ENCODE measurements at regions not wholly inside any gene's neighbourhood (a gene's known extent, or its start where the extent isn't known, plus 50 kb on each side); places are given as distances from the start of the nearest gene placed in this dataset.
"Not testable (repeated sequence)": the region's sequence is repeated elsewhere in the genome, so short reads cannot be mapped to it uniquely, and the experiment has no call there.

- Histone ChIP-seq H3K27ac (no peak overlapping the region), H3K9me3 (no peaks in the 10 kb centered on the region), H3K36me3 (ENCODE audit: low read depth, missing control alignments) (no peaks in the 10 kb centered on the region), H3K4me1 (no peaks in the 10 kb centered on the region), H3K4me3 (no peak overlapping the region), H3K27me3 (no peaks in the 10 kb centered on the region)
- TF ChIP-seq POLR2A (IDR thresholded peaks at IDR 0.05) (no peak), CTCF (IDR thresholded peaks at IDR 0.05) (no peak)
- DNase-seq = no peak
- intact Hi-C loops (cut with DNase I; ENCODE audit: low total_unique reads) = no loop called here
- WGBS, 2 donors = 83 to 84% methylated on average over 7 of the region's 7 CpGs
These were observed 116.8 kb upstream of the SGO1 start for GRCh38 chr3:20302766-20303165.

- Histone ChIP-seq H3K27ac (no peak overlapping the region), H3K4me1 (no peaks in the 10 kb centered on the region), H3K9me3 (no peaks in the 10 kb centered on the region), H3K4me3 (no peak overlapping the region), H3K27me3 (no peaks in the 10 kb centered on the region), H3K36me3 (ENCODE audit: low read depth, missing control alignments) (no peaks in the 10 kb centered on the region)
- TF ChIP-seq POLR2A (IDR thresholded peaks at IDR 0.05) = no peak
- no peak for TF ChIP-seq CTCF (IDR thresholded peaks at IDR 0.05)
- intact Hi-C loops (cut with DNase I; ENCODE audit: low total_unique reads) = no loop called here
- no peak for DNase-seq
These were observed 102.0 kb upstream of the SGO1 start for GRCh38 chr3:20288050-20288449.

- TF ChIP-seq POLR2A (IDR thresholded peaks at IDR 0.05) (no peak), CTCF (IDR thresholded peaks at IDR 0.05) (no peak)
- H3K4me1 ChIP-seq = no peaks in the 10 kb centered on the region
- no peaks in the 10 kb centered on the region for H3K9me3 ChIP-seq
- H3K27ac ChIP-seq = no peak overlapping the region
- intact Hi-C loops (cut with DNase I; ENCODE audit: low total_unique reads) = no loop called here
- no peaks in the 10 kb centered on the region for H3K27me3 ChIP-seq
- no peak for DNase-seq
- WGBS, 2 donors = 52 to 71% methylated on average over 6 to 7 of the region's 7 CpGs
- H3K36me3 ChIP-seq (ENCODE audit: low read depth, missing control alignments) = no peaks in the 10 kb centered on the region
- H3K4me3 ChIP-seq = no peak overlapping the region
These were observed 94.3 kb upstream of the SGO1 start for GRCh38 chr3:20280257-20280656.

- H3K36me3 ChIP-seq (ENCODE audit: low read depth, missing control alignments); DNase-seq; H3K4me1 ChIP-seq; H3K27me3 ChIP-seq; intact Hi-C loops (cut with DNase I; ENCODE audit: low total_unique reads); H3K4me3 ChIP-seq; H3K27ac ChIP-seq; H3K9me3 ChIP-seq: not testable (repeated sequence)
- 85 to 86% methylated on average over 4 of the region's 4 CpGs for WGBS, 2 donors
These were observed 80.0 kb upstream of the SGO1 start for GRCh38 chr3:20265977-20266376.

GRCh38 chr3:20264900-20265567, 79.0 kb upstream of the SGO1 start:
- no peak for DNase-seq
- intact Hi-C loops (cut with DNase I; ENCODE audit: low total_unique reads) = no loop called here
- H3K4me1 ChIP-seq = no peaks in the 10 kb centered on the region
- H3K4me3 ChIP-seq = no peak overlapping the region
- no peaks in the 10 kb centered on the region for H3K36me3 ChIP-seq (ENCODE audit: low read depth, missing control alignments)
- no peaks in the 10 kb centered on the region for H3K27me3 ChIP-seq
- H3K27ac ChIP-seq = no peak overlapping the region
- 71 to 76% methylated on average over 11 of the region's 11 CpGs for WGBS, 2 donors
- TF ChIP-seq POLR2A (IDR thresholded peaks at IDR 0.05) (no peak), CTCF (IDR thresholded peaks at IDR 0.05) (no peak)
- no peaks in the 10 kb centered on the region for H3K9me3 ChIP-seq

All from testis (tissue), 2 donors.